RWPE1 (cell line): ENCODE measurements at regions not wholly inside any gene's neighbourhood (a gene's known extent, or its start where the extent isn't known, plus 50 kb on each side); places are given as distances from the start of the nearest gene placed in this dataset.
"Not testable (repeated sequence)": the region's sequence is repeated elsewhere in the genome, so short reads cannot be mapped to it uniquely, and the experiment has no call there.

Experiments used
- CTCF ChIA-PET: fragments of 350-600 bp; sonication (Branson Sonifier 250); formaldehyde crosslinking; extraction: SDS; loops from one replicate; lab custom pipeline; 2021; lab: Yijun Ruan, JAX
- POLR2A ChIA-PET: fragments of 400-600 bp; formaldehyde crosslinking; extraction: SDS; loops from one replicate; lab custom pipeline; 2020; ENCODE audit warnings: antibody characterized with exemption; ENCODE audit not compliant: low non-redundant PET; lab: Yijun Ruan, JAX
- DNase-seq: peaks from one replicate; pipeline ENCODE4 v3.0.0; 2012; ENCODE audit warnings: low spot score
- H3K27ac ChIP-seq: fragments of 450-650 bp; 2 replicates; pipeline ENCODE4 v1.5.1; 2017
- TF ChIP-seq, protein P1 (sequence below): fragments of 450-650 bp; conservative IDR thresholded peaks from 2 replicates; pipeline ENCODE4 v1.5.1; 2017; ENCODE audit warnings: low read depth, mild to moderate bottlenecking

DNA sequence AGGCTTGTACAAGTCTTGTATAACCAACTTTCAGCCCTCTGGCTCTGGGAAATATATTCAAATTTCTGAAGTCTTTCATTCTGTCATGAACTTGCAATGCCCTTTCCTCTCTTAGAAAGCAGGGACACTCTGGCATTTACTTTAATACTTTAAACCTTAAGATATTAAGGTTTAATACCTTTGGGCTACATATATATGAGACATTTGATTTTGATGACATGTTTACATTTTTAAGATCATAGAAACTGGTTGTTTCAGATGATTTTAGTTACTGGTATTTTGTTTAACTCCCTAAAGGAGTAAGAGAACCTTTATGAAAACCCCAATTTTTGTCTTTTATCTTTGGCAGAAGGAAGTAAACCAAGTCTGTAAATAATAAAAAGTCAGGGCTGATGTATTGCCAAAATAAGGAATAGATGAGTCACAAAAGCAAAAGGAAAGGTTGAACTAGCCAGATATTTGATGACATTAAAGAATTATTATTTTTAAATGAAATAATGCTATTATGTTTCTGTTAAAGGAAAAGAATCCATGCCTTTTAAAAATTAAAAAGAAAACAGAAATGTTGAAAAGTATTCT lies 579.0 kb upstream of the CBLB start:
- no peak for DNase-seq
- TF ChIP-seq, protein P1, sequence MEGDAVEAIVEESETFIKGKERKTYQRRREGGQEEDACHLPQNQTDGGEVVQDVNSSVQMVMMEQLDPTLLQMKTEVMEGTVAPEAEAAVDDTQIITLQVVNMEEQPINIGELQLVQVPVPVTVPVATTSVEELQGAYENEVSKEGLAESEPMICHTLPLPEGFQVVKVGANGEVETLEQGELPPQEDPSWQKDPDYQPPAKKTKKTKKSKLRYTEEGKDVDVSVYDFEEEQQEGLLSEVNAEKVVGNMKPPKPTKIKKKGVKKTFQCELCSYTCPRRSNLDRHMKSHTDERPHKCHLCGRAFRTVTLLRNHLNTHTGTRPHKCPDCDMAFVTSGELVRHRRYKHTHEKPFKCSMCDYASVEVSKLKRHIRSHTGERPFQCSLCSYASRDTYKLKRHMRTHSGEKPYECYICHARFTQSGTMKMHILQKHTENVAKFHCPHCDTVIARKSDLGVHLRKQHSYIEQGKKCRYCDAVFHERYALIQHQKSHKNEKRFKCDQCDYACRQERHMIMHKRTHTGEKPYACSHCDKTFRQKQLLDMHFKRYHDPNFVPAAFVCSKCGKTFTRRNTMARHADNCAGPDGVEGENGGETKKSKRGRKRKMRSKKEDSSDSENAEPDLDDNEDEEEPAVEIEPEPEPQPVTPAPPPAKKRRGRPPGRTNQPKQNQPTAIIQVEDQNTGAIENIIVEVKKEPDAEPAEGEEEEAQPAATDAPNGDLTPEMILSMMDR = no peak
- ChIA-PET POLR2A (no interaction called here), CTCF (no interaction called here)
- H3K27ac ChIP-seq = no peak overlapping the region

DNA sequence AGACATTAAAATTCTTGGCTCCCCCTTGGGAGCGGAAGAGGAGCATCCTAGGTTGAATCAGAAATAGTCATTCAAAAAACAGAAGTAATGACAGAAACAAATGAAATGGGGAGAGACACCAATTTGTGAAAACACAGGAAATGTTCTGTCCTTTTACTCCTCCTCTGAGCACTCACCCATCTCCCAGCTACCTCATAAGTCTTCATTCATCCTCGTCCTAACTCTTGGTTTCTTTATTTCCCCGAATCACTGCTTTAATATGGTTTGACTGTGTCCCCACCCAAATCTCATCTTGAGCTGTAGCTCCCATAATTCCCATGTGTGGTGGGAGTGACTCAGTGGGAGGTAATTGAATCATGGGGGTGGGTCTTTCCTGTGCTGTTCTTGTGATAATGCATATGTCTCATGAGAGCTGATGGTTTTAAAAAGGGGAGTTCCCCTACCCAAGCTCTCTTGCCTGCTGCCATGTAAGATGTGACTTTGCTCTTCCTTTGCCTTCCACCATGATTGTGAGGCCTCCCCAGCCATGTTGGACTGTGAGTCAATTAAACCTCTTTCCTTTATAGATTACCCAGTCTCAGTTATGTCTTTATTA lies 579.7 kb upstream of the CBLB start:
- DNase-seq, CTCF ChIA-PET, H3K27ac ChIP-seq, POLR2A ChIA-PET: not testable (repeated sequence)

DNA sequence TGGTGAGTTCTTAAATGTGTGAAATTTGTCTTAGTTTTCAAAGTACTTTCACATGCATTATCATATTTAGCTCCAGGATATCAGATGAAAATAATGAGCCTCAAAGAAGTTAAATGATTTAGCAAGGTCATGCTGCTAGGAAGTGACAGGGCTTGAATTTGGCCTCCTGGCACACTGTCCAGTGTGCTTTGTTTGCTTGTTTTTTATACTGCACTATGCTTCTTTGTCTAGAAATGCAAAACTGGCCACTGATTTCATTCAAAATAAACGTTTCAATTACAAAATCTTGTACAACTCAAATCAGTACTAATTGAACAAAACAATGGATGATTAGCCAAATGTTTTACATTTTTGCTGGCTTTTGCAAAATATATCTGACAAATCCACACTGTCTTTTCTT lies 583.3 kb upstream of the CBLB start:
- no peak for DNase-seq
- ChIA-PET CTCF (no interaction called here), POLR2A (no interaction called here)
- TF ChIP-seq, protein P1 = no peak
- no peak overlapping the region for H3K27ac ChIP-seq

DNA sequence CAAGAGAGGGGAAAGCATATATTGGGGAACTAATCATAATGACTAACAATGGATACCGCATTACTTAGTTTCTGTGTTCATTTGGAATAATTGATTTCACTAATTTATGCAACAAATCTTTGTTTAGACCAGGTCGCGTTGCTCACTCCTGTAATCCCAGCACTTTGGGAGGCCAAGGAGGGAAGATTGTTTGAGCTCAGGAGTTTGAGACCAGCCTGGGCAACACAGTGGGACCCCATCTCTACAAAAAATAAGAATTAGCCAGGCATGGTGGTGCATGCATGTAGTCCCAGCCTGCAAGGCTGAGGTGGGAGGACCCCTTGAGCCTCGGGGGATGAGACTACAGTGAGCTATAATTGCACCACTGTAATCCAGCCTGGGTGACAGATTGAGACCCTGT lies 585.7 kb upstream of the CBLB start:
- TF ChIP-seq, protein P1 = no peak
- ChIA-PET POLR2A (no interaction called here), CTCF (no interaction called here)
- DNase-seq = no peak
- no peak overlapping the region for H3K27ac ChIP-seq

DNA sequence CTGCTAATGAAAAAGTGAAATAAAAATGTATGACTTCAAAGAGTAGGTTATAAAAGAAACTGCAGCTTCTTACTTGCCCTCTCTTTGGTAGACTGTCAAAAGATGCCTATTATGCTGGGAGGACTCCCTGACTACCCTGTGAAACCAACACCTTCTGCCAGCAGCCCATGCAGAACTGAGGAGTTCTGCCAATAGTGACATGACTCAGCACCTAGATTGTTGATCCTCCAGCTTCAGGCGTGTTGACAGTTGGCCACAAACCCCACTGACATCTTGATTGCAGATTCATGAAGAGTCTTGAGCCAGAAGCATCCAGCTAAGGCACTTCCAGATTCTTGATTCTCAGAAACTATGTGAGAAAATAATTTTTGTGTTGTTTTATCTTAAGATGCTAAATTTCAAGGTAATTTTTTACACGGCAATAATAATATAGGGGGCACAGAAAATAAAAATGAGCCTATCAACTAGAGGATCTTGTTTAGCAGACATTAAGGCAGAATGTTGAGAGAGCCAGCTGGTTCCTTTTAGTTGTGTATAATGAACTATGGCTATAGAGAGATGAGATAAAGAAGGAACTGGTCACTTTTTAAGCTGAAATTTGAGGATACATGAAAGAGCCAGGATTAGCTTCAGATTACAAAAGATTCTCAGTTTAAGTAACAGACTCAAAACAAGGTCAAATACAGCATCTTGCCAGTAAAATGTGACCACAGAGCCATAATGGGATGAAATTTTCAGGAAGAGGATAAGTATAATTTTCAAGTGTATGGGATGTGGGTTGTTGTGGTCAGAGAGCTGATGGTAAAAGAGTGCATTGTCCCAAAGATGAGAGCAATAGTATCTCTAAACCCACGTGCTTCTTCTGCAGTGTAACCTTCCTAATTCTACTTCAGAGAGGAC lies 588.7 kb upstream of the CBLB start:
- ChIA-PET CTCF (interaction anchor here (0.5 to 1.3 kb wide), 4 partner anchors 10 to 497 kb away, joined by 3 to 4 read pairs (median 4); no protein-coding TSS in a partner anchor), POLR2A (no interaction called here)
- 0 out of 2 replicates have a peak overlapping the region, but pooled peaks have one; percentile 26 for H3K27ac ChIP-seq
- peak; percentile 16 for DNase-seq
- TF ChIP-seq, protein P1 = no peak

DNA sequence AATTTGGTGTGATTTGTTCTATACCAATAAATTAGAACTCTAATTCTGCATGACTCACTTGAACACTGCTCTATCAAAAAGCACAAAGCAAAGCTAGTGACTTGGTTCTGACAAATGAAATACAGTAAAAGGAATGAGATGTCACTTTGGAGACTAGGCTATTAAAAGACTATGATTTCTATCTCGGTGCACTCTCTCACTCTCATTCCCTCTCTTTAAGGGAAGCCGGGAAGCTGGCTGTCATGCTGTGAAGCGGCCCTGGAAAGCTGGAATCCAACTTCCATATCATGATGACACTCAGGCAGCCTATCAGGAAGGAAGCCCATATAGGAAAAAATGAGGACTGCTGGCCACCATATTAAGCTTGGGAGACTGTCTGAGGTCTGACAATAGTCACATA lies 590.1 kb upstream of the CBLB start:
- ChIA-PET POLR2A (no interaction called here), CTCF (interaction anchor here (0.6 kb wide), 1 partner anchor 194 kb away, joined by 3 read pairs; no protein-coding TSS in a partner anchor)
- no peak for DNase-seq
- H3K27ac ChIP-seq = no peak overlapping the region
- TF ChIP-seq, protein P1 = no peak
